ENCODE measurements at regions not wholly inside any gene's neighbourhood (a gene's known extent, or its start where the extent isn't known, plus 50 kb on each side); places are given as distances from the start of the nearest gene placed in this dataset.

DNA sequence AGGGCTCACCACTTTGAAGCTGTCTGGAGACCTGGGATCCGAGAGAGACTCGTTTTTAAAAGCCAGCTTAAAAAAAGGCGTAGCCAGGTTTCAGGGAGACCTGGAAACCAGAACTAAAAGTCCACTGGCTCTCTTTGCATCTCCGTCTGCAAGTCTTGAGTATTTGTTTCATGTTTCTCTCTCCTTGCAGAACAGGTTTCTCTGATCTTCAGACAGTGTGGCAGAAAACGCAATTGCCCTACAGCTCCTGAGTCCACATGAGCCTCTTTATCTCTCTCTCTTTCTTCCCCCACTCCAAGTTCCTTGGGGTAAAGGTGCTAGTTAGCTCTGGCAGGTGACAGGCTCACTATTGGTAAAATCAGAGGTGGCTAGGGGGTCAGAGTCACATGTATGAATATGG, 67.0 kb upstream of the AMPD3 start:
- DNase-seq = no peak

DNA sequence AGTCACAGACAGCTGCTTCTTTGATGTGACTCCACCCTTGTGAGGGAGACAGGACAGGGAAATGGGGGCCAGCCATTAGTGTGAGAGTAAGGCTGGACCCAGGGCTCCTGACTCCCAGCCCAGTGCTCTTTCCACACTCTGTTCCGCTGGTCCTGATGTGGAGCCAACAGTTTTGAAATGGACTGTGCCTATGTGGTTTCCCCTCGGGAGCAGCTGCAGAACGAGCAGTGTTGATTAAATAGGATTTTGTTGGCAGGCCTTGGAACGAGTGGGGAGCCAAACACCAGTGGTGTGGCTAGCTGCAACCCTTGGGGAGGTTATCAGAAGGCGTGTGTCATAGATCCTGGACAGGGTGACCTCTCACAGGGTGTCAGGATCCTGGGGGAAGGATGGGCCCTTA, 66.5 kb upstream of the AMPD3 start:
- DNase-seq = no peak

DNA sequence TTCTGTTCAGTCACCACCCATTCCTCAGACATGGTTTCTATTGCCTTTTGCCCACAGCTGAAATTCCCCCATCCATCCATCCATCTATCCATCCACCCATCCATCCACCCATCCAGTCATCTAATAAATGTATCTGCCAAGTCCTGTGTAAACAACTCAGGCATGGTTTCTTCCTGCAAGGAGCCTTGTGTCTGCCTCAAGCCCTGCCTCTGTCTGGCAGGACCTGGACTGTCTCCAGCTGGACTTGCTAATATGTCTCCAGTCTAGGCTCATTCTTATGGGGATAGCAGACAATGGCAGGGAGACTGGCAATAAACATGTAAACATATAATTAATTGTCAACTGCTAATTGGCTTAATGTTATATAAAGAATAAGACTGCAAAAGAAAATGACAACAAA, 64.7 kb upstream of the AMPD3 start:
- no peak for DNase-seq

DNA sequence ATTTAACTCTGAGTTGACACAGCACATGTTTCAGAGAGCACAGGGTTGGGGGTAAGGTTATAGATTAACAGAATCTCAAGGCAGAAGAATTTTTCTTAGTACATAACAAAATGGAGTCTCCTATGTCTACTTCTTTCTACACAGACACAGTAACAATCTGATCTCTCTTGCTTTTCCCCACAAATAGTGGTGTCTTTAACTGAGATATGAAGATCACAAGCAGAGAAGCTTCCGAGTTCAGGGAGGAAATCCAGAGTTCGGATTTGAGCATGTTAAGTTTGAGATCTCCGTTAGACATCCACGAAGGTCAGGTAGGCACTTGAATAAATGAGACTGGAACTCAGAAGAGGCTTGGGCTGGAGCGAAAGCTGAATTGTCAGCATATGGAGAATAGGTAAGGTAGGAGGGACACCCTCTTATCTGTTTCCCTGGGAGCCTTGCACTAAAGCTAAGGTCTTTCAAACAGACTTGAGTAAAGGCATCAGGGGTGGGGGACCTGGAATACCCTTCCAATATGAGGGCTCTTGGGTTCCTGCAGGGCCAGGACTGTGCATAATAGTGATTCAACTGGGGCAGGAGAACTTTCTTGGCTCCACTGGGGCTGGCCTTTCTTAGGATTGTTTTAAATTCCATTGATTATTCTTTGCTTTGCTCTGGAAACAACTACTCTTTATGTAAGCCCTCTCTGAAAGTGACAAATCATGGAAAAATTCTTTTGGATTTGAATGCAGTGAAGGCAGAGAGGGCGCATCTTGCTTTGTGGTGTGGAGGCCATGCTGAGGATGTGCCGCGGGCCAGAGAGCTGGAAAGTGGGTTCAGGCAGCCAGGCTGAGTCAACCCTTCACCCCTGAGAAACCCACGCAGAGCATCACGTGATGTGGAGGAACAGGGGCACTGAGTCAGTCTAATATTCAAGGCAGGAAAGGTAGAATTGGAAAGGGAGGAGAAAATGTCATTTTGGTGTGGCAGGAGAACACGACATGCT, 62.7 kb upstream of the AMPD3 start:
- no peak for DNase-seq

DNA sequence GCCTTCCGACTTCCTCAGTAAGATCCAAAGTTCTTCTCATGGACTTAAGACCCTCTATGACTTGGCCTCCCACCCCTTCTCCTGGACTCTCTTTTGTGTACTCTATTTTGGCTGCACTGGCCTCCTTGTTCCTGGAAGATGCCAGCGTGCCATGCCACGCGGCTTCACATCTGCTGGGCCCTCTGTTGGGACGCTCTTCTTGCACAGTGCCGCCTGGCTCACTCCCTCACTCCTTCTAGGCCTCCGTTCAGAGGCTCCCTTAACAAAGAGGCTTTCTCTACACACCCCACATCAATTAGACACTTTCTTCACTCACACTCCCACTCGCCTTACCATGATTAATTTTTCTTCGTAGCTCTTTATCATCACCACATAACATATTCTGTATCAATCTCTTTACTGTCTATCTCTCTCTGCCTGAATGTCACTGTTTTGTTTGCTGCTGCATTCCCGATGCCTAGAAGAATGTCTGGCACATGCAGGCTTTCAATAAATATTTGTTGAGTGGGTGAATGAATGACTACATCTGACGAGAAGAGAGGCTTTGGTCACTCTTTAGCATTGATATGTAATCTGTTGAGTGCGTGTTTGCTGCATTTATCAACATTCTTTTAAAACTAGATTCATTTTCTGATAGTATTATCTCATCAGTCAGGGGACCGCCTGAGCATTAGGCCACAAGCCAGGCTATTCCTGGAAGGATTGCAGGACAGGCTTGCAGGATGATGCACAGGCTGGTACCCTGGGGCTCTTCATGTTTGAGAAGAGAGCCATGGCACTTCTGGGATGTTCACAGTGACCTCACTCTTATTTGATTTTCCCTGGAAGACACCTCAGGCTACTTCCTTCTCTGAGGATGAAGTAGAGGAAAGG, 60.6 kb upstream of the AMPD3 start:
- DNase-seq = no peak

DNA sequence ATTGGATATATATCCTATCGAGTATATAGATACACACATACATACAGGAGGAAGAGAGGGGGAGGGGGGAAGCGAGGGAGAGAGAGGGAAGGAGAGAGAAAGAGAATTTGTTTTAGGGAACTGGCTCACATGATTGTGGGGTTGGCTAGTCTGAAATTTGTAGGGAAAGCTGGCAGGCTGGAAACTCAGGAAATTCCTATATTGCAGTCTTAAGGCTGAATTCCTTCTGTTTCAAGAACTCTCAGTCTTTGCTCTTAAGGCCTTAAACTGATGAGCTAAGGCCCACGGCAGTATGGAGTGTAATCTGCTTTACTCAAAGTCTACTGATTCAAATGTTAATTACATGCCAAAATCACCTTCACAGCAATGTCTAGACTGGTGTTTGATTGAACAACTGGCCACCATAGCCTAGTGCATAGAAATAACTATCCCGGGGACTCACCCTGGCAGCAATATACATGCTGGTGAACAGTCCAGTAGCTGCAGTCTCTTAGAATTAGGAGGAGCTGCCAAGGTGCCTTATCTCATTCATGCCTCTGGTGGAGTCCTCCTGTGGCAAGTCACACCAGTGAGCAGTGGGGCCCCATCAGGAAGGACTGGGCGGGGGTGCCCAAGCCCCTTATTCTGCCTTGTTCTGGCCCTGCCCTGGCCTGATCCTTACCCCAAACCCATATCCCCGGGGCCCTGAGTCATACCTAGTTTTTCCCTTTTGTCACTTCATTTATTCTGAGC, 59.7 kb upstream of the AMPD3 start:
- DNase-seq = no peak

DNA sequence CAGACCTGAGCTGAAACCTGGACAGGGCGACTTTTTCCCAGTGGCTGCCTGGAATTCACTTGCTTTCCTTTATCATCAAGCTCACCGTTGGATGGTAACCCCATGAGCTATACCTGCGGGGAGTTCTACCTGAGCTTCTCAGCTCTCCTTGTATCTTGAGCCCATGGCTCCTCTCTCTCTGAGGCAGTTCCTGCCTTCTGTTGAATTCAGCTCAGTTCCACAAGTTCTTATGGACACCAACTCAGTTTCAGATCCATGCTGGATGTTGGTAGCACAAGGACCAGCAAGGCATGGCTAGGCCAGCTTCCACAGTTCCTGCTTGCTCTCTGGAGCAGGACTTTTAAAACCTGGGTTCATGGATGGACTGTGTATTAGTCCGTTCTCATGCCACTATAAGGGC, 58.3 kb upstream of the AMPD3 start:
- DNase-seq = no peak

DNA sequence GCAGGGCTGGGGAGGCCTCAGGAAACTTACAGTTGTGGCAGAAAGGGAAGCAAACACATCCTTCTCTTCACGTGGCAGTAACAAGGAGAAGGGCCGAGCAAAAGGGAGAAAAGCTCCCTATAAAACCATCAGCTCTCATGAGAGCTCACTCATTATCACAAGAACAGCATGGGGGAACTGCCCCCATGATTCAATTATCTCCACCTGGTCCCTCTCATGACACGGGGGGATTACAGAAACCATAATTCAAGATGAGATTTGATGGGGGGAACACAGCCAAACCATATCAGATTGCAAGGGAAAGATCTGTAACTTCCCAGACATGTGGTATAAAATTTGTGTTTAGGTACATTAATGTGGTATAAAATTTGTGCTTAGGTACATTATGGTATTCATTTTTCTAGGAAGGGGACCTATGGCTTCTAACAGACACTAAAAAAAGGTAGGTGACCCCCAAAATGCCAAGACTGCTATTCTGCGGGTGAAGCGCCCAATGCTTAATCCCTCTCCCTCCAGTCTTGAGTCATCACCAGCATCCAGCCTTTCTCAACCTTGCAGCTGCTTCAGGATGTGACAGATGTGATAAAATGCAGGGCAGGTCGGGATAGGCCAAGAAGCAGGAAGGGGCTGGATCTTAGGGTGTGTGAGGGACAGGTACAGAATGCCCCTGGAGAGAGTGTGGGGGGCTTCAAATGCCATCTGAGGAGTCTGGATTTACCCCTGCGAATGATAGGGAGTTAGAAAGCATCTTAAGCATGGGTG, 57.7 kb upstream of the AMPD3 start:
- DNase-seq = no peak

DNA sequence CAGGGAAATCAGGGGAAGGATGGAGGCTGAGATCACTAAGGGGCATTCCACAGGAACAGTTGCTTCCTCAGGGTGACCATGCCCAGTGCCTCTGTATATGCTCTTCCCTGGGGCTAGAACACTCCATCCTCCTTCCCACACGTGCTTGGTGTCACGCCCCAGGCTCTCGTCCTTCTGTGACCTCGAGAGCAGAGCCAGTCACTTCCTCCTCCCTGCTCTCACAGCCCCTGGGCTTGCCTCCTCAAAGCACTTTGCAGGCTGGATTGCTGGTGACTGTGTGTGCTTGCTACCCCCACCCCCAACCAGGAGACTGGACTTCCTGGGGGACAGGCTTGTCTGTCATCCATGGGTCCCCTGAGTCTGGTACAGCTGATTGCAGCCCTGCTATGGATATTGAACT, 56.5 kb upstream of the AMPD3 start:
- no peak for DNase-seq

DNA sequence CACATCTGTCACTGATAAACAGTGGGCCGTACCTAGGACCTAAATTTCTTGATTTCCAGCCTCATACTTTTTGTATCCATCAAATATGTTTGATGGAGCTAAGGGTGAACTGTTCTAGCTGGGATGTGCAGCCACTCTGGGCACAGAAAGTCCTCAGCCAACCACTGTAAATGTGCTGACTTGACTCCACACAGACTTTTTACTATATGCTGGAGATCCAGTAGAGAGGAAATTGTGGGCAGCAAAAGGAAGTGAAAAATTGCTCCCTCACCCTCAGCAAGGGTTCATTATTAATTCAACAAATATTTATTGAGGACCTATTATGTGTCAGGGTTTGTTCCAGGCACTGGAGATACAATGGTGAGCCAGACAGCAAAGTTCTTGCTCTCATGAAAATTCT, 54.2 kb upstream of the AMPD3 start:
- DNase-seq = no peak

DNA sequence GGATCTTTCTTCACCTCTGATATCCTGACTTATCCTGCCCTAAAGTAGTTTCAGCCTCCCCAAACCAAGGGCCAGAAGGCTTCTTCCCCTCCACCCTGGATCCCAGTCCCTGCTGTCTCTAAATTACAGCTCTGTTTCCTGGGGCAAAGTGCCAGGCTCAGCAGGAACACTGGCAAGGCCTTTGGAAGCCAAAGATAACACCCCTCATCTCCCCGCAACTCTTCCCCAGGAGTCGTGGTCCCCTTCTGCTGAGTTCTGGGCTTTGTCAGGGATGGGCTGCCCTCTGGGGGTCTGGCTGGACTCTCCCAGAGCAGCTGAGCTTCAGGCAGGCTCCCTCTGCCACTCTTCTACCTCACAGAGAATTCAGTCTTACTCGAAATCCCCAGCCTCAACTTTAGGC, 53.8 kb upstream of the AMPD3 start:
- no peak for DNase-seq

DNA sequence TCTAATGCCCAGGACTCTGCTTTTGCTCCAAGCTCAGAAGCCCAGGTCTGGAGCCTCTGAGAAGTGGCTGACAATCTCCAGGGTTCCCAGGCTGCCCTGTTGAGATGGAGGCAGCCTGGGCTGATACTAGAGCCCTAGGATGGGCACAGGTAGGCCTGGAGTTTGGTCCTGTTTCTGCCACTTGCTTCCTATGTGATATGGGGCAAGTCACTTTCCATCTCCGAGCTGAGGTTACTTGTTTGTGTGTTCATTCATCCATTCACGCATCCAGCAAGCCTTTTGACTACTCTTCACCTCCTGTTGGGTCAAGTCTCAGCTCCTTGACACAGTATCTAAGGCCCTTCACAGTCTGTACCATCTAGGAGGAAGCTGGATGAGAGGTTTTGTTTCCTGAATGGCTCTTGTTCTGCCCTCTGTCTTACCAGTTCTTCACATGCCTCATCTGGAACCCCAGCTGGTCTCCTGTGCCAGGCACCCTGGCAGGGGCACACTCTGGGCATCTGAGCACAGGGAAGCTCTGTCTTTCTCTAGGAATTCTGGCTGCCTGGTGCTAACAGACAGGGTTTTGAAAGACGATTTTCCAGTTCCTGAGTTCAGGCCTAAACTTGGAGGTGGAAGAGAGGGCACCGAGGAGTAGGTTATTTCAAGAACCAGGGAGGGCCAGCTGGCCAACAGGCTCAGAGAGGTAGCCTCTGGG, 53.2 kb upstream of the AMPD3 start:
- DNase-seq = no peak

All from NCI-H2171 (cell line).